GM06990 (cell line): ENCODE measurements at regions not wholly inside any gene's neighbourhood (a gene's known extent, or its start where the extent isn't known, plus 50 kb on each side); places are given as distances from the start of the nearest gene placed in this dataset.
"Not testable (repeated sequence)": the region's sequence is repeated elsewhere in the genome, so short reads cannot be mapped to it uniquely, and the experiment has no call there.

ENCODE experiments used
- DNase-seq: peaks from one replicate; pipeline ENCODE4 v3.0.0-alpha.2; 2011; ENCODE audit not compliant: insufficient read length; ENCODE audit errors: extremely low read depth
- H3K27me3 ChIP-seq: replicated peaks from 2 replicates; pipeline ENCODE4 v1.6.0; 2011; ENCODE audit warnings: low read length; ENCODE audit not compliant: control insufficient read depth, insufficient read depth
- H3K36me3 ChIP-seq: 2 replicates; pipeline ENCODE4 v1.5.1; 2011; ENCODE audit warnings: low read length; ENCODE audit not compliant: control insufficient read depth, insufficient read depth
- H3K4me3 ChIP-seq: replicated peaks from 2 replicates; pipeline ENCODE4 v1.5.1; 2011; ENCODE audit warnings: low read depth, mild to moderate bottlenecking, control low read depth, low read length
- TF ChIP-seq, protein P1 (sequence below): IDR thresholded peaks from 2 replicates; pipeline ENCODE4 v1.5.1; 2011; ENCODE audit warnings: low read length, control low read depth, mild to moderate bottlenecking, inconsistent platforms; ENCODE audit not compliant: insufficient read depth, poor library complexity, severe bottlenecking

DNA sequence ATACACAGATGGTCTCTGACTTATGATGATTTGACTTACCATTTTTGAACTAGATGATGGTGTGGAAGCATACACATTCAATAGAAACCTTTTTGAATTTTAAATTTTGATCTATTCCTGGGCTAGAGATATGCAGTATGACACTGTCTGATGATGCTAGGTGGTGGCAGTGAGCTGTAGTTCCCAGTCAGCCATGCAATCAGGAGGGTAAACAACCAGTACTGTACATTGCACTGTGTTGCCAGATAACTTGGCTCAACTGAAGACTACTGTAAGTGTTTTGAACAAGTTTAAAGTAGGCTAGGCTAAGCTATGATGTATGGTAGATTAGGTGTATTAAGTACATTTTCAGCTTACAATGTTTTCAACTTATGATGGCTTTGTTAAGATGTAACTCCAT lies 859.1 kb upstream of the ARRDC3 start:
- TF ChIP-seq, protein P1, sequence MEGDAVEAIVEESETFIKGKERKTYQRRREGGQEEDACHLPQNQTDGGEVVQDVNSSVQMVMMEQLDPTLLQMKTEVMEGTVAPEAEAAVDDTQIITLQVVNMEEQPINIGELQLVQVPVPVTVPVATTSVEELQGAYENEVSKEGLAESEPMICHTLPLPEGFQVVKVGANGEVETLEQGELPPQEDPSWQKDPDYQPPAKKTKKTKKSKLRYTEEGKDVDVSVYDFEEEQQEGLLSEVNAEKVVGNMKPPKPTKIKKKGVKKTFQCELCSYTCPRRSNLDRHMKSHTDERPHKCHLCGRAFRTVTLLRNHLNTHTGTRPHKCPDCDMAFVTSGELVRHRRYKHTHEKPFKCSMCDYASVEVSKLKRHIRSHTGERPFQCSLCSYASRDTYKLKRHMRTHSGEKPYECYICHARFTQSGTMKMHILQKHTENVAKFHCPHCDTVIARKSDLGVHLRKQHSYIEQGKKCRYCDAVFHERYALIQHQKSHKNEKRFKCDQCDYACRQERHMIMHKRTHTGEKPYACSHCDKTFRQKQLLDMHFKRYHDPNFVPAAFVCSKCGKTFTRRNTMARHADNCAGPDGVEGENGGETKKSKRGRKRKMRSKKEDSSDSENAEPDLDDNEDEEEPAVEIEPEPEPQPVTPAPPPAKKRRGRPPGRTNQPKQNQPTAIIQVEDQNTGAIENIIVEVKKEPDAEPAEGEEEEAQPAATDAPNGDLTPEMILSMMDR, result no peak
- H3K27me3 ChIP-seq, result no peaks in the 10 kb centered on the region
- no peak overlapping the region for H3K4me3 ChIP-seq
- no peaks in the 10 kb centered on the region for H3K36me3 ChIP-seq
- DNase-seq, result no peak

GRCh38 chr5:92237896-92238295 lies 854.8 kb upstream of the ARRDC3 start:
- DNase-seq, result no peak
- no peaks in the 10 kb centered on the region for H3K27me3 ChIP-seq
- no peaks in the 10 kb centered on the region for H3K36me3 ChIP-seq
- TF ChIP-seq, protein P1, result no peak
- H3K4me3 ChIP-seq, result no peak overlapping the region

DNA sequence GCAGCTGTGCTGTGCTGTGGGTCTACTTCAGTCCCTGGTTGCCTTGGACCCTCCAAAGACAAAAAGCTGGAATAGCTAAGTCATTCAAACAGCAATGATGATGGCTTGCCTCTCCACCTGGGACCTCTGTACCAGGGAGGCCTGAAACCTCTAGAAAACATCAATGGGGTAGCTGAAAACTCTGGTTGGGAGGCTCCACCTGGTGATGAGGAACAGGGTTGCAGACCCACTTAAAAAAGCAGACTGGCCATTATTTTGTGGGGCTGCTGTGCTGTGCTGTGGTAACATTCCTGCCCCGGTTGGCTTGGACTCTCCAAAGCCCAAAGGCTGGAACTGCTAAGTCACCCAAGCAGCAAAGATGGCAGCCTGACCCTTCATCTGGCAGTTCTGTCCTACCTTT lies 839.3 kb upstream of the ARRDC3 start:
- H3K36me3 ChIP-seq, result no peaks in the 10 kb centered on the region
- TF ChIP-seq, protein P1, result no peak
- no peak overlapping the region for H3K4me3 ChIP-seq
- no peak for DNase-seq
- H3K27me3 ChIP-seq, result no peaks in the 10 kb centered on the region

DNA sequence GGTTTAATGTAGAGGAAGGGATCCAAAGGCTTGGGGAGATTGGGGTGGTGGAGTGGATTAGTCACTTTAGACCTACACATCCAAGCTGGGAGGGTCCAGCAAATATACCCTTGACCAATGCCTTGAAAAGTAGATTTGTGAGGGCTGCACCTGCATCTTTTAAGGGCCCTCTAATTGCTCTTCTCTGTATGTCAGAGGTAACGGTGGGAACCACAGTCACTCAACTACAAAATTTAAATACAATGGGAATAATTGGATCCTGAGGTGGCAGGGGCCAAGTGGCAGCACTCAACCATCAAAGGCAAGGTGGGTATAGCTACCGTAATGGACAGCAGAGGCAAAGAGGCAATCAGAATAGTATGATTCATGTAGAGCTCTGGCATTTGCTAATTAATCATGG lies 833.7 kb upstream of the ARRDC3 start:
- not testable (repeated sequence) for H3K27me3 ChIP-seq, H3K4me3 ChIP-seq, H3K36me3 ChIP-seq, DNase-seq

GRCh38 chr5:92215116-92215515 lies 832.0 kb upstream of the ARRDC3 start:
- Histone ChIP-seq H3K27me3 (no peaks in the 10 kb centered on the region), H3K4me3 (no peak overlapping the region), H3K36me3 (no peaks in the 10 kb centered on the region)
- TF ChIP-seq, protein P1, result no peak
- no peak for DNase-seq

- H3K4me3 ChIP-seq, result no peak overlapping the region
- H3K36me3 ChIP-seq, result no peaks in the 10 kb centered on the region
- no peaks in the 10 kb centered on the region for H3K27me3 ChIP-seq
- DNase-seq, result no peak
- TF ChIP-seq, protein P1, result no peak
These were observed 825.1 kb upstream of the ARRDC3 start for GRCh38 chr5:92208265-92208664.
